Astrocyte (in vitro differentiated cells and primary cell): ENCODE measurements at regions not wholly inside any gene's neighbourhood (a gene's known extent, or its start where the extent isn't known, plus 50 kb on each side); places are given as distances from the start of the nearest gene placed in this dataset.
"Not testable (repeated sequence)": the region's sequence is repeated elsewhere in the genome, so short reads cannot be mapped to it uniquely, and the experiment has no call there.

ENCODE experiments used
- DNase-seq: peaks from one replicate; pipeline ENCODE4 v3.0.0-alpha.2; 2010; ENCODE audit warnings: low read depth
- FAIRE-seq: peaks from 2 replicates; lab custom pipeline; 2011; peaks lifted over from hg19 to GRCh38; lab: Jason Lieb, UNC
- H2AFZ ChIP-seq: 2 replicates; pipeline ENCODE4 v1.6.0; 2012; ENCODE audit warnings: low read depth, low read length, inconsistent platforms
- H3K27ac ChIP-seq: 2 replicates; pipeline ENCODE4 v1.5.1; 2011; ENCODE audit warnings: low read depth, low read length, inconsistent platforms
- H3K27me3 ChIP-seq: 2 replicates; pipeline ENCODE4 v1.6.0; 2011; ENCODE audit warnings: low read length, inconsistent platforms; ENCODE audit not compliant: insufficient read depth
- H3K36me3 ChIP-seq: 2 replicates; pipeline ENCODE4 v1.5.1; 2011; ENCODE audit warnings: low read length, inconsistent platforms; ENCODE audit not compliant: insufficient read depth
- H3K4me1 ChIP-seq: 2 replicates; pipeline ENCODE4 v1.5.1; 2011; ENCODE audit warnings: low read length, inconsistent platforms; ENCODE audit not compliant: insufficient read depth
- H3K4me2 ChIP-seq: 2 replicates; pipeline ENCODE4 v1.6.0; 2012; ENCODE audit warnings: low read length, inconsistent platforms
- H3K4me3 ChIP-seq: 2 replicates; pipeline ENCODE4 v1.5.1; 2011; ENCODE audit warnings: low read depth, mild to moderate bottlenecking, low read length, inconsistent platforms; ENCODE audit not compliant: insufficient read depth
- H3K79me2 ChIP-seq: 2 replicates; pipeline ENCODE4 v1.6.0; 2012; ENCODE audit warnings: mild to moderate bottlenecking, low read length, inconsistent platforms; ENCODE audit not compliant: insufficient read depth
- H3K9ac ChIP-seq: 2 replicates; pipeline ENCODE4 v1.6.0; 2012; ENCODE audit warnings: mild to moderate bottlenecking, low read length, inconsistent platforms
- H3K9me3 ChIP-seq: 2 replicates; pipeline ENCODE4 v1.5.1; 2012; ENCODE audit warnings: low read depth, mild to moderate bottlenecking, low read length, inconsistent platforms; ENCODE audit not compliant: insufficient read depth
- H4K20me1 ChIP-seq: 2 replicates; pipeline ENCODE4 v1.6.0; 2012; ENCODE audit warnings: low read length, inconsistent platforms; ENCODE audit not compliant: insufficient read depth
- H3K27ac Mint-ChIP-seq: one replicate; pipeline ENCODE4 v1.8.0; 2021; ENCODE audit warnings: mild to moderate bottlenecking, mixed read lengths; ENCODE audit not compliant: unreplicated experiment
- H3K27me3 Mint-ChIP-seq: one replicate; pipeline ENCODE4 v1.8.0; 2021; ENCODE audit warnings: low read depth, mixed read lengths; ENCODE audit not compliant: unreplicated experiment
- H3K36me3 Mint-ChIP-seq: one replicate; pipeline ENCODE4 v1.8.0; 2021; ENCODE audit warnings: low read depth, mixed read lengths; ENCODE audit not compliant: unreplicated experiment
- H3K4me1 Mint-ChIP-seq: one replicate; pipeline ENCODE4 v1.8.0; 2021; ENCODE audit warnings: low read depth, mixed read lengths; ENCODE audit not compliant: unreplicated experiment
- H3K4me3 Mint-ChIP-seq: one replicate; pipeline ENCODE4 v1.8.0; 2021; ENCODE audit warnings: mild to moderate bottlenecking, moderate library complexity, mixed read lengths; ENCODE audit not compliant: unreplicated experiment
- H3K9me3 Mint-ChIP-seq: one replicate; pipeline ENCODE4 v1.8.0; 2021; ENCODE audit warnings: mild to moderate bottlenecking, mixed read lengths; ENCODE audit not compliant: unreplicated experiment
- CTCF ChIP-seq: IDR thresholded peaks from 2 replicates; pipeline ENCODE4 v1.5.1; 2011; ENCODE audit warnings: low read depth, mild to moderate bottlenecking, inconsistent platforms, low read length, moderate library complexity; ENCODE audit not compliant: insufficient read depth
- EZH2 ChIP-seq: IDR thresholded peaks from 2 replicates; pipeline ENCODE4 v1.6.1; 2012; ENCODE audit warnings: mild to moderate bottlenecking, low read length, inconsistent platforms; ENCODE audit not compliant: insufficient read depth

GRCh38 chr12:46064548-46064947, 74.2 kb upstream of the SCAF11 start:
- Histone ChIP-seq H3K4me2 (no peak overlapping the region), H2AFZ (no peak overlapping the region), H3K9me3 (no peaks in the 10 kb centered on the region), H3K4me1 (no peaks in the 10 kb centered on the region), H4K20me1 (no peaks in the 10 kb centered on the region), H3K4me3 (no peak overlapping the region), H3K27me3 (no peaks in the 10 kb centered on the region), H3K9ac (no peak overlapping the region), H3K79me2 (no peaks in the 10 kb centered on the region), H3K36me3 (no peaks in the 10 kb centered on the region), H3K27ac (no peak overlapping the region)
- H3K4me1 Mint-ChIP-seq, result no peaks in the 10 kb centered on the region
- TF ChIP-seq EZH2 (no peak), CTCF (no peak)
- DNase-seq (no peak), FAIRE-seq (no peak)
- H3K27me3 Mint-ChIP-seq, result no peaks in the 10 kb centered on the region
- H3K4me3 Mint-ChIP-seq, result no peak overlapping the region
- H3K9me3 Mint-ChIP-seq, result peaks cover 7% of the 10 kb centered on the region
- no peaks in the 10 kb centered on the region for H3K36me3 Mint-ChIP-seq
- no peak overlapping the region for H3K27ac Mint-ChIP-seq

GRCh38 chr12:46058697-46059096, 68.3 kb upstream of the SCAF11 start:
- H3K4me2 ChIP-seq, H3K79me2 ChIP-seq, FAIRE-seq, H3K9me3 ChIP-seq, H3K36me3 ChIP-seq, H3K4me3 Mint-ChIP-seq, H3K27me3 ChIP-seq, H3K27ac Mint-ChIP-seq, H4K20me1 ChIP-seq, H3K27me3 Mint-ChIP-seq, H3K9ac ChIP-seq, H3K4me1 Mint-ChIP-seq, H3K4me3 ChIP-seq, H2AFZ ChIP-seq, DNase-seq, H3K27ac ChIP-seq, H3K36me3 Mint-ChIP-seq, H3K4me1 ChIP-seq: not testable (repeated sequence)
- peaks cover 10% of the 10 kb centered on the region for H3K9me3 Mint-ChIP-seq

GRCh38 chr12:46050805-46051204, 60.4 kb upstream of the SCAF11 start:
- Mint-ChIP-seq H3K27ac (no peak overlapping the region), H3K27me3 (no peaks in the 10 kb centered on the region)

More at GRCh38 chr12:46050805-46051204, 60.4 kb upstream of the SCAF11 start:
- Mint-ChIP-seq H3K36me3 (peaks cover 2% of the 10 kb centered on the region), H3K4me3 (no peak overlapping the region), H3K4me1 (no peaks in the 10 kb centered on the region), H3K9me3 (peaks cover 26% of the 10 kb centered on the region)
- Histone ChIP-seq H2AFZ (no peak overlapping the region), H4K20me1 (no peaks in the 10 kb centered on the region), H3K79me2 (no peaks in the 10 kb centered on the region), H3K4me1 (no peaks in the 10 kb centered on the region), H3K36me3 (no peaks in the 10 kb centered on the region), H3K4me3 (no peak overlapping the region), H3K9me3 (peaks cover 15% of the 10 kb centered on the region), H3K27me3 (no peaks in the 10 kb centered on the region), H3K27ac (no peak overlapping the region), H3K4me2 (no peak overlapping the region), H3K9ac (no peak overlapping the region)
- FAIRE-seq (no peak), DNase-seq (no peak)
- TF ChIP-seq CTCF, result no peak
- no peak for TF ChIP-seq EZH2
